GM23338 (cell line): ENCODE measurements at regions not wholly inside any gene's neighbourhood (a gene's known extent, or its start where the extent isn't known, plus 50 kb on each side); places are given as distances from the start of the nearest gene placed in this dataset.

Experiments used
- ATAC-seq: fragments of 200-7000 bp; cut with Tn5 transposase; 3 replicates; pipeline ENCODE4 v1.9.1; 2020
- DNase-seq: peaks from one replicate; pipeline ENCODE4 v3.0.0-alpha.2; 2015; ENCODE audit warnings: low spot score
- H2AFZ ChIP-seq: fragments of 200-600 bp; sonication (generic); 2 replicates; pipeline ENCODE4 v1.8.0; 2016; ENCODE audit warnings: antibody characterized with exemption, mild to moderate bottlenecking, moderate library complexity
- H3F3A ChIP-seq: fragments of 200-600 bp; sonication (generic); replicated peaks from 2 replicates; pipeline ENCODE4 v1.8.0; 2017; ENCODE audit warnings: antibody characterized with exemption, mixed run types, low read depth
- H3K27ac ChIP-seq: fragments of 200-600 bp; sonication (generic); 2 replicates; pipeline ENCODE4 v1.6.1; 2016; ENCODE audit warnings: low read depth
- H3K27me3 ChIP-seq: fragments of 200-600 bp; sonication (generic); 2 replicates; pipeline ENCODE4 v1.8.0; 2016; ENCODE audit warnings: mild to moderate bottlenecking, mixed run types, moderate library complexity; ENCODE audit not compliant: insufficient read depth
- H3K36me3 ChIP-seq: fragments of 200-600 bp; sonication (generic); 2 replicates; pipeline ENCODE4 v1.8.0; 2016; ENCODE audit warnings: mild to moderate bottlenecking; ENCODE audit not compliant: insufficient read depth
- H3K4me1 ChIP-seq: fragments of 200-600 bp; sonication (generic); 2 replicates; pipeline ENCODE4 v1.8.0; 2016; ENCODE audit warnings: mild to moderate bottlenecking, moderate library complexity; ENCODE audit not compliant: insufficient read depth
- H3K4me2 ChIP-seq: fragments of 200-600 bp; sonication (generic); 2 replicates; pipeline ENCODE4 v1.7.1; 2017; ENCODE audit warnings: mixed run types
- H3K4me3 ChIP-seq: fragments of 200-600 bp; sonication (generic); 2 replicates; pipeline ENCODE4 v1.6.1; 2016; ENCODE audit warnings: mixed run types
- H3K79me2 ChIP-seq: fragments of 200-600 bp; sonication (generic); replicated peaks from 2 replicates; pipeline ENCODE4 v1.8.0; 2017; ENCODE audit warnings: mild to moderate bottlenecking; ENCODE audit not compliant: insufficient read depth
- H3K9me2 ChIP-seq: fragments of 200-600 bp; sonication (generic); 2 replicates; pipeline ENCODE4 v1.8.0; 2017; ENCODE audit not compliant: insufficient read depth
- H4K20me1 ChIP-seq: fragments of 200-600 bp; sonication (generic); replicated peaks from 2 replicates; pipeline ENCODE4 v1.8.0; 2017; ENCODE audit warnings: mild to moderate bottlenecking; ENCODE audit not compliant: insufficient read depth
- H3K27ac Mint-ChIP-seq: 2 replicates; pipeline ENCODE4 v1.8.0; 2020; ENCODE audit warnings: inconsistent platforms, mild to moderate bottlenecking, moderate library complexity, mixed read lengths
- H3K27me3 Mint-ChIP-seq: 3 replicates; pipeline ENCODE4 v1.8.0; 2022; ENCODE audit warnings: low read depth, mild to moderate bottlenecking, moderate library complexity, mixed read lengths, inconsistent platforms; ENCODE audit not compliant: insufficient read depth, poor library complexity
- H3K36me3 Mint-ChIP-seq: 3 replicates; pipeline ENCODE4 v1.8.0; 2021; ENCODE audit warnings: low read depth, mild to moderate bottlenecking, inconsistent platforms, moderate library complexity, mixed read lengths
- H3K4me1 Mint-ChIP-seq: 3 replicates; pipeline ENCODE4 v1.8.0; 2020; ENCODE audit warnings: mild to moderate bottlenecking, inconsistent platforms, mixed read lengths
- H3K4me3 Mint-ChIP-seq: 3 replicates; pipeline ENCODE4 v1.8.0; 2021; ENCODE audit warnings: moderate library complexity, mild to moderate bottlenecking, inconsistent platforms, mixed read lengths
- H3K9me3 Mint-ChIP-seq: 3 replicates; pipeline ENCODE4 v1.8.0; 2020; ENCODE audit warnings: moderate library complexity, mild to moderate bottlenecking, inconsistent platforms, mixed read lengths
- CREB1 ChIP-seq: fragments of 250-450 bp; sonication (Bioruptor Pico); IDR thresholded peaks from 2 replicates; pipeline ENCODE4 v1.5.0; 2020; ENCODE audit warnings: low read depth, mild to moderate bottlenecking, moderate library complexity
- CTCF ChIP-seq, 2 experiments: fragments of 200-600 bp in 1 of 2; sonication (generic) in 1 of 2; conservative IDR thresholded peaks; 2 replicates each; pipeline versions ENCODE4 v1.5.1 to v1.6.1; 2016 to 2017; ENCODE audit warnings: antibody characterized with exemption in 2 of 2, low read depth in 2 of 2, mild to moderate bottlenecking in 2 of 2, moderate library complexity in 1 of 2
- EZH2 ChIP-seq: fragments of 200-600 bp; sonication (generic); IDR thresholded peaks from one replicate; pipeline ENCODE4 v1.8.0; 2017; ENCODE audit warnings: antibody characterized with exemption, mild to moderate bottlenecking, low read depth; ENCODE audit not compliant: unreplicated experiment
- EZH2phosphoT487 ChIP-seq: fragments of 200-600 bp; sonication (generic); IDR thresholded peaks from one replicate; pipeline ENCODE4 v1.8.1; 2018; ENCODE audit warnings: antibody characterized with exemption; ENCODE audit not compliant: unreplicated experiment
- JUNB ChIP-seq: IDR thresholded peaks from one replicate; pipeline ENCODE4 v1.6.1; 2016; ENCODE audit warnings: antibody characterized with exemption; ENCODE audit not compliant: unreplicated experiment
- NANOG ChIP-seq: IDR thresholded peaks from 2 replicates; pipeline ENCODE4 v1.6.1; 2016; ENCODE audit warnings: antibody characterized with exemption, borderline replicate concordance
- POLR2AphosphoS5 ChIP-seq: IDR thresholded peaks from 2 replicates; pipeline ENCODE4 v1.6.1; 2016; ENCODE audit warnings: antibody characterized with exemption, low read depth
- REST ChIP-seq: IDR thresholded peaks from one replicate; pipeline ENCODE4 v1.6.1; 2018; ENCODE audit warnings: antibody characterized with exemption; ENCODE audit not compliant: unreplicated experiment
- STAT1 ChIP-seq: IDR thresholded peaks from one replicate; pipeline ENCODE4 v1.6.1; 2016; ENCODE audit warnings: antibody characterized with exemption; ENCODE audit not compliant: unreplicated experiment
- ZNF114 ChIP-seq: fragments of 250-450 bp; sonication (Bioruptor Pico); IDR thresholded peaks from 2 replicates; pipeline ENCODE4 v1.5.0; 2020; ENCODE audit warnings: mild to moderate bottlenecking, moderate library complexity
- ZNF331 ChIP-seq: fragments of 250-450 bp; sonication (Bioruptor Pico); IDR thresholded peaks from 2 replicates; pipeline ENCODE4 v1.5.0; 2020; ENCODE audit warnings: low read depth, mild to moderate bottlenecking, moderate library complexity
- ZNF462 ChIP-seq: fragments of 250-450 bp; sonication (Bioruptor Pico); IDR thresholded peaks from 2 replicates; pipeline ENCODE4 v1.5.0; 2020; ENCODE audit warnings: mild to moderate bottlenecking, moderate library complexity
- TF ChIP-seq, protein P1 (sequence below): IDR thresholded peaks from 2 replicates; pipeline ENCODE4 v1.6.1; 2016; ENCODE audit warnings: antibody characterized with exemption

DNA sequence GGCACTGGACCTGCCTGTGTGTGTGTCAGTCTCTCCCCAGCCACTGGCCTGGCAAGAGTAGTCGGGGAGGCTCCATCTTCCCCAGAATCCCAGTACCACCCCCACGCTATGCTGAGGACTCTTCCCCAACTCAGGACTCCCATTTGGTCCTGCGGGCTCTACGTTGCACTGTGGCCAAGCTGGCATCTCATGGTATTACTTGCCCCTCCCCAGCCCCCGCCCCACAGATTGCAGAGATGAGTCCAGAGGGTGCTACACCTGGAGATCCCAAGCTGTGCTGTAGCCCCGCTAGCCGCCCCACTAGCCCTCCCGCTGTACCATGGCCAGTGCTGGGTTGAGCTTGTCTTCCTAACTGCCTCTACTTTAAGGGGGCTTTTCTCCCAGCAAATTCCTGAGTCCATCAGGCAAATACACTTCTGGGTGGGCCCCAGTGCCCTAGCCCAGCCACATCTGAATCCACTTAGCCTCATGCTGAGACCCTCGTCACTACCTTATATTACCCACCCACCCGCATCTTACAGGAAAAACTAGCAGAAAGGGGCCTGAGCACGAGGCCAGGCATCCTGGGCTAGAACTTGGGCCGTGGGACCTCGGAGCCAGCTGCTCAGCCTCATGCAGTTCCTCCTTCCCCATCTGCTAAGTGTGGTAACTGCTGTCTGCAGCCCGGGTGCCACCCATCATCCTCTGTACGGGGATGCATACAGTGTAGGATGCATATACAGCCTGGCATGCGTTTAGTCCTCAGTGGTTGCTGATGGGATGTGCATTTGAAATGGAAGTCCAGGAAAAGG, 65.8 kb upstream of the CACUL1 start:
- no peaks in the 10 kb centered on the region for H3K27me3 ChIP-seq

More for the DNA sequence above, 65.8 kb upstream of the CACUL1 start:
- Histone ChIP-seq H3K9me2 (0 out of 2 replicates have a peak, but pooled peaks cover 6% of the 10 kb centered on the region), H3F3A (no peaks in the 10 kb centered on the region), H3K4me1 (no peaks in the 10 kb centered on the region), H3K36me3 (no peaks in the 10 kb centered on the region), H3K4me2 (no peak overlapping the region), H3K27ac (no peak overlapping the region), H4K20me1 (no peaks in the 10 kb centered on the region), H2AFZ (no peak overlapping the region), H3K4me3 (no peak overlapping the region), H3K79me2 (no peaks in the 10 kb centered on the region)
- H3K27ac Mint-ChIP-seq, result no peak overlapping the region
- no peaks in the 10 kb centered on the region for H3K9me3 Mint-ChIP-seq
- no peaks in the 10 kb centered on the region for H3K4me1 Mint-ChIP-seq
- ATAC-seq, result no peak
- no peak for DNase-seq
- H3K4me3 Mint-ChIP-seq, result no peak overlapping the region
- TF ChIP-seq STAT1 (no peak), ZNF331 (CRISPR knock-in tag) (no peak), EZH2 (no peak), CREB1 (CRISPR knock-in tag) (no peak), POLR2AphosphoS5 (no peak), NANOG (no peak), REST (no peak), CTCF (conservative IDR thresholded peaks at IDR 0.05; ENCODE audit: low read depth in 2 of 2) (no peak), ZNF462 (CRISPR knock-in tag) (no peak), JUNB (no peak), ZNF114 (CRISPR knock-in tag) (no peak), EZH2phosphoT487 (no peak)
- TF ChIP-seq, protein P1, sequence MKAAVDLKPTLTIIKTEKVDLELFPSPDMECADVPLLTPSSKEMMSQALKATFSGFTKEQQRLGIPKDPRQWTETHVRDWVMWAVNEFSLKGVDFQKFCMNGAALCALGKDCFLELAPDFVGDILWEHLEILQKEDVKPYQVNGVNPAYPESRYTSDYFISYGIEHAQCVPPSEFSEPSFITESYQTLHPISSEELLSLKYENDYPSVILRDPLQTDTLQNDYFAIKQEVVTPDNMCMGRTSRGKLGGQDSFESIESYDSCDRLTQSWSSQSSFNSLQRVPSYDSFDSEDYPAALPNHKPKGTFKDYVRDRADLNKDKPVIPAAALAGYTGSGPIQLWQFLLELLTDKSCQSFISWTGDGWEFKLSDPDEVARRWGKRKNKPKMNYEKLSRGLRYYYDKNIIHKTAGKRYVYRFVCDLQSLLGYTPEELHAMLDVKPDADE, result no peak
- H3K27me3 Mint-ChIP-seq, result peaks cover 2% of the 10 kb centered on the region
- no peaks in the 10 kb centered on the region for H3K36me3 Mint-ChIP-seq
